Osteoblast (primary cell): ENCODE measurements at regions not wholly inside any gene's neighbourhood (a gene's known extent, or its start where the extent isn't known, plus 50 kb on each side); places are given as distances from the start of the nearest gene placed in this dataset.

Source experiments
- DNase-seq: peaks from one replicate; pipeline ENCODE4 v3.0.0; 2011; ENCODE audit warnings: low spot score, mixed read lengths; ENCODE audit not compliant: insufficient read length; ENCODE audit errors: missing footprints
- H2AFZ ChIP-seq: 2 replicates; pipeline ENCODE4 v1.6.0; 2011; ENCODE audit warnings: mild to moderate bottlenecking, low read length
- H3K27ac ChIP-seq: 2 replicates; pipeline ENCODE4 v1.5.1; 2011; ENCODE audit warnings: mild to moderate bottlenecking, low read depth, low read length, moderate library complexity
- H3K27me3 ChIP-seq: 2 replicates; pipeline ENCODE4 v1.6.0; 2012; ENCODE audit warnings: mild to moderate bottlenecking, control low read depth, inconsistent platforms, low read length, moderate library complexity; ENCODE audit not compliant: insufficient read depth
- H3K36me3 ChIP-seq: 2 replicates; pipeline ENCODE4 v1.5.1; 2011; ENCODE audit warnings: mild to moderate bottlenecking, low read length, control low read depth, moderate library complexity; ENCODE audit not compliant: insufficient read depth
- H3K4me1 ChIP-seq: 2 replicates; pipeline ENCODE4 v1.5.1; 2011; ENCODE audit warnings: mild to moderate bottlenecking, low read length, control low read depth, moderate library complexity; ENCODE audit not compliant: insufficient read depth
- H3K4me2 ChIP-seq: 2 replicates; pipeline ENCODE4 v1.6.0; 2011; ENCODE audit warnings: mild to moderate bottlenecking, low read length; ENCODE audit not compliant: insufficient read depth
- H3K4me3 ChIP-seq: fragments of 200-600 bp; sonication (generic); 3 replicates; pipeline ENCODE4 v1.5.1; 2012; ENCODE audit warnings: mild to moderate bottlenecking, low read length, inconsistent platforms; ENCODE audit not compliant: insufficient read depth
- H3K79me2 ChIP-seq: 2 replicates; pipeline ENCODE4 v1.6.0; 2012; ENCODE audit warnings: mild to moderate bottlenecking, low read length, control low read depth, inconsistent platforms; ENCODE audit not compliant: insufficient read depth
- H3K9me3 ChIP-seq: 2 replicates; pipeline ENCODE4 v1.5.1; 2011; ENCODE audit warnings: low read depth, low read length, control low read depth
- H4K20me1 ChIP-seq: 2 replicates; pipeline ENCODE4 v1.6.0; 2012; ENCODE audit warnings: mild to moderate bottlenecking, low read length, control low read depth; ENCODE audit not compliant: insufficient read depth
- CTCF ChIP-seq: IDR thresholded peaks from 2 replicates; pipeline ENCODE4 v1.5.1; 2011; ENCODE audit warnings: mild to moderate bottlenecking, low read depth, low read length, moderate library complexity; ENCODE audit errors: extremely low read depth

DNA sequence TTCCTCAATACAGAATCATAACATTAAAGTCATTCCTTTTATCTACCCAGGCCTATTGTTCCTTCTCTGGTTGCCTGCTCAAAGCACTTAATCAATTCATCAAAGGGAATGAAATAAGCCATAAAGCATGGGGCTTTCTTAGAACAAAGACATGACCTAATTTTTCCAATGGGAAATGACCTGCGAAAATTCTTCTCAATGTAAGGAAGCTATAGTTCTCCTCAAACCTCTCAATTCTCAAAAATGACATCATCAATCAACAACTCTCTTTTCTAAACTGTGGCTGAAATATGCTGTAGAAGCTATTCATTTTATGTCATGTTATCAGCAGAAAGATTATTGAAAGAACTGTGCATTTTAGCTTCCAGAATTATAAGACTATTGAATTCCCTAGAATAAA lies 116.0 kb upstream of the PTPRR start:
- Histone ChIP-seq H4K20me1 (no peaks in the 10 kb centered on the region), H3K79me2 (no peaks in the 10 kb centered on the region), H3K36me3 (no peaks in the 10 kb centered on the region), H3K4me1 (no peaks in the 10 kb centered on the region), H3K9me3 (no peaks in the 10 kb centered on the region), H2AFZ (no peak overlapping the region), H3K4me3 (no peak overlapping the region), H3K27me3 (no peaks in the 10 kb centered on the region), H3K4me2 (no peak overlapping the region), H3K27ac (no peak overlapping the region)
- TF ChIP-seq CTCF: no peak
- no peak for DNase-seq

- Histone ChIP-seq H3K9me3 (no peaks in the 10 kb centered on the region), H3K79me2 (no peaks in the 10 kb centered on the region), H3K4me2 (no peak overlapping the region), H2AFZ (no peak overlapping the region), H3K4me3 (no peak overlapping the region), H4K20me1 (no peaks in the 10 kb centered on the region), H3K4me1 (no peaks in the 10 kb centered on the region), H3K27me3 (peaks cover 3% of the 10 kb centered on the region), H3K36me3 (no peaks in the 10 kb centered on the region), H3K27ac (no peak overlapping the region)
- TF ChIP-seq CTCF: no peak
- DNase-seq: no peak
Observed at GRCh38 chr12:71032933-71033332, 112.4 kb upstream of the PTPRR start.

DNA sequence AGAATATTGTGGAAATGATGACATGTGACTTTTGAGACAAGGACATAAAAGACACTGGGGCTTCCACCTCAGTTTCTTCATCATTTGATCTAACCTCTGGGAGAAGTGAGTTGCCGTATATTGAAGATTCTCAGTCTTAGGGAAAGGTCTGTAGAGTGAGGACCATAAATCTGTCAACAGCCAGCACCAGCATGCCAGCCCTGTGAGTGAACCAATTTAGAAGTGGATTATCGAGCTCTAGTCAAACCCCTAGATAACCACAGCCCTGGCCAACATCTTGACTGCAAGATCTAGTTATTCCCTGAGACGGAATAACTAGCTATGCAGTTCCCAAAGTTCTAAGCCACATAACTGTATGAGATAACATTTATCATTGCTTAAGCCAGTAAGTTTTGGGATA lies 108.8 kb upstream of the PTPRR start:
- Histone ChIP-seq H3K4me2 (no peak overlapping the region), H3K27ac (no peak overlapping the region), H3K4me3 (no peak overlapping the region), H3K9me3 (no peaks in the 10 kb centered on the region), H3K79me2 (no peaks in the 10 kb centered on the region), H3K4me1 (no peaks in the 10 kb centered on the region), H2AFZ (no peak overlapping the region), H3K27me3 (peaks cover 3% of the 10 kb centered on the region), H4K20me1 (no peaks in the 10 kb centered on the region), H3K36me3 (no peaks in the 10 kb centered on the region)
- DNase-seq: no peak
- no peak for TF ChIP-seq CTCF

GRCh38 chr12:71027856-71028255 lies 107.3 kb upstream of the PTPRR start:
- DNase-seq: no peak
- Histone ChIP-seq H3K9me3 (no peaks in the 10 kb centered on the region), H3K79me2 (no peaks in the 10 kb centered on the region), H3K4me3 (no peak overlapping the region), H2AFZ (no peak overlapping the region), H4K20me1 (no peaks in the 10 kb centered on the region), H3K27me3 (peaks cover 3% of the 10 kb centered on the region), H3K27ac (no peak overlapping the region), H3K4me1 (no peaks in the 10 kb centered on the region), H3K4me2 (no peak overlapping the region), H3K36me3 (no peaks in the 10 kb centered on the region)
- TF ChIP-seq CTCF: no peak
